IMR-90 (cell line): ENCODE measurements at regions not wholly inside any gene's neighbourhood (a gene's known extent, or its start where the extent isn't known, plus 50 kb on each side); places are given as distances from the start of the nearest gene placed in this dataset.

Experiments used
- ATAC-seq: fragments of 200-7000 bp; cut with Tn5 transposase; 2 replicates; pipeline ENCODE4 v1.9.1; 2020; ENCODE audit warnings: low read depth, mild to moderate bottlenecking, moderate library complexity
- BruUV-seq: library from RNA; stranded (reverse); fragments of 400-500 nt; replicated peaks from 2 replicates; lab custom pipeline; 2021; lab: Mats Ljungman, UMichigan
- CTCF ChIA-PET: fragments of 300-600 bp; formaldehyde crosslinking; extraction: SDS; loops from one replicate; lab custom pipeline; 2021; ENCODE audit warnings: antibody characterized with exemption; lab: Yijun Ruan, JAX
- POLR2A ChIA-PET: fragments of 300-600 bp; sonication (Branson Sonifier 250); formaldehyde crosslinking; loops from one replicate; lab custom pipeline; 2022; ENCODE audit warnings: antibody characterized with exemption; ENCODE audit not compliant: unreplicated experiment; lab: Charles Lee
- DNase-seq: peaks from one replicate; pipeline ENCODE4 v3.0.0; 2013
- H2AFZ ChIP-seq: replicated peaks from 2 replicates; pipeline ENCODE3; 2013; ENCODE audit warnings: low read length, mild to moderate bottlenecking; ENCODE audit not compliant: poor library complexity
- H2AK5ac ChIP-seq: 2 replicates; pipeline ENCODE4 v1.6.1; 2013; ENCODE audit warnings: low read depth, low read length, inconsistent platforms
- H2AK9ac ChIP-seq: replicated peaks from 2 replicates; pipeline ENCODE3; 2013; ENCODE audit warnings: mild to moderate bottlenecking, low read depth, low read length, moderate library complexity; ENCODE audit not compliant: poor library complexity
- H2BK120ac ChIP-seq: 2 replicates; pipeline ENCODE4 v1.6.1; 2013; ENCODE audit warnings: low read depth, low read length, inconsistent platforms
- H2BK15ac ChIP-seq: 3 replicates; pipeline ENCODE4 v1.6.1; 2013; ENCODE audit warnings: low read depth, low read length, inconsistent platforms
- H2BK20ac ChIP-seq: 2 replicates; pipeline ENCODE4 v1.6.1; 2013; ENCODE audit warnings: low read depth, mild to moderate bottlenecking, inconsistent platforms, low read length, moderate library complexity
- H2BK5ac ChIP-seq: 2 replicates; pipeline ENCODE4 v1.6.1; 2013; ENCODE audit warnings: mild to moderate bottlenecking, low read depth, low read length, inconsistent platforms; ENCODE audit not compliant: poor library complexity, severe bottlenecking
- H3K14ac ChIP-seq: replicated peaks from 2 replicates; pipeline ENCODE4 v1.6.1; 2013; ENCODE audit warnings: low read depth, low read length, inconsistent platforms
- H3K18ac ChIP-seq: 2 replicates; pipeline ENCODE4 v1.6.1; 2013; ENCODE audit warnings: low read depth, low read length, control low read depth
- H3K23ac ChIP-seq: 2 replicates; pipeline ENCODE4 v1.6.1; 2013; ENCODE audit warnings: low read depth, low read length, inconsistent platforms
- H3K27ac ChIP-seq: 2 replicates; pipeline ENCODE4 v1.5.1; 2013; ENCODE audit warnings: mild to moderate bottlenecking, control low read depth, low read length; ENCODE audit not compliant: insufficient read depth
- H3K27me3 ChIP-seq: 2 replicates; pipeline ENCODE4 v1.6.1; 2013; ENCODE audit warnings: low read length; ENCODE audit not compliant: control insufficient read depth, insufficient read depth
- H3K36me3 ChIP-seq: 2 replicates; pipeline ENCODE4 v1.6.1; 2013; ENCODE audit warnings: low read length, mixed read lengths; ENCODE audit not compliant: control insufficient read depth, insufficient read depth
- H3K4ac ChIP-seq: 2 replicates; pipeline ENCODE4 v1.6.1; 2013; ENCODE audit warnings: low read depth, low read length, inconsistent platforms
- H3K4me1 ChIP-seq: 2 replicates; pipeline ENCODE4 v1.6.1; 2013; ENCODE audit warnings: low read length, mixed read lengths; ENCODE audit not compliant: control insufficient read depth, insufficient read depth
- H3K4me2 ChIP-seq: 2 replicates; pipeline ENCODE4 v1.6.1; 2013; ENCODE audit warnings: low read depth, mild to moderate bottlenecking, control low read depth, low read length, moderate library complexity
- H3K4me3 ChIP-seq: 2 replicates; pipeline ENCODE4 v1.5.1; 2013; ENCODE audit warnings: low read depth, mild to moderate bottlenecking, control low read depth, low read length, moderate library complexity; ENCODE audit not compliant: insufficient read depth
- H3K56ac ChIP-seq: 2 replicates; pipeline ENCODE4 v1.6.1; 2013; ENCODE audit warnings: low read length, inconsistent platforms; ENCODE audit not compliant: insufficient read depth; ENCODE audit errors: extremely low read depth
- H3K79me1 ChIP-seq, 2 experiments: 2 replicates each; pipeline ENCODE4 v1.6.1; 2013; ENCODE audit warnings: low read length in 2 of 2, inconsistent platforms in 1 of 2, low read depth in 1 of 2
- H3K9ac ChIP-seq: 2 replicates; pipeline ENCODE4 v1.6.1; 2013; ENCODE audit warnings: low read depth, low read length, control low read depth
- H3K9me1 ChIP-seq: 2 replicates; pipeline ENCODE4 v1.6.1; 2013; ENCODE audit warnings: low read length, inconsistent platforms; ENCODE audit not compliant: insufficient read depth
- H3K9me3 ChIP-seq: 2 replicates; pipeline ENCODE4 v1.6.1; 2013; ENCODE audit warnings: low read length; ENCODE audit not compliant: control insufficient read depth, insufficient read depth
- H4K20me1 ChIP-seq: 2 replicates; pipeline ENCODE4 v1.6.1; 2013; ENCODE audit warnings: low read length, inconsistent platforms; ENCODE audit not compliant: insufficient read depth
- H4K5ac ChIP-seq: 2 replicates; pipeline ENCODE4 v1.6.1; 2013; ENCODE audit warnings: mild to moderate bottlenecking, low read depth, low read length, control low read depth
- H4K8ac ChIP-seq, 2 experiments: 2 replicates each; pipeline ENCODE4 v1.6.1; 2013; ENCODE audit warnings: low read depth in 2 of 2, low read length in 2 of 2, control low read depth in 1 of 2, inconsistent platforms in 1 of 2
- H4K91ac ChIP-seq: 2 replicates; pipeline ENCODE4 v1.6.1; 2013; ENCODE audit warnings: low read depth, low read length, inconsistent platforms; ENCODE audit not compliant: insufficient read depth
- BHLHE40 ChIP-seq: fragments of 150-350 bp; IDR thresholded peaks from 2 replicates; pipeline ENCODE4 v1.6.1; 2016; ENCODE audit warnings: mild to moderate bottlenecking, low read depth, low read length
- CEBPB ChIP-seq: IDR thresholded peaks from 2 replicates; pipeline ENCODE4 v1.6.1; 2012; ENCODE audit warnings: low read depth, low read length, improper control_type of control experiment
- CHD1 ChIP-seq: IDR thresholded peaks from 2 replicates; pipeline ENCODE4 v1.6.1; 2012; ENCODE audit warnings: low read depth, low read length, improper control_type of control experiment
- FOS ChIP-seq: fragments of 150-350 bp; IDR thresholded peaks from 2 replicates; pipeline ENCODE4 v1.6.1; 2016; ENCODE audit warnings: low read depth, low read length
- MAFK ChIP-seq: IDR thresholded peaks from 2 replicates; pipeline ENCODE4 v1.6.1; 2012; ENCODE audit warnings: low read depth, low read length, improper control_type of control experiment
- MXI1 ChIP-seq: IDR thresholded peaks from 2 replicates; pipeline ENCODE4 v1.6.1; 2012; ENCODE audit warnings: low read depth, mild to moderate bottlenecking, low read length, moderate library complexity, borderline replicate concordance
- NFE2L2 ChIP-seq: fragments of 150-350 bp; IDR thresholded peaks from 2 replicates; pipeline ENCODE4 v1.6.1; 2016; ENCODE audit warnings: low read depth, mild to moderate bottlenecking, low read length
- SMC3 ChIP-seq: fragments of 150-350 bp; IDR thresholded peaks from 2 replicates; pipeline ENCODE4 v1.6.1; 2016; ENCODE audit warnings: low read depth, mild to moderate bottlenecking, antibody characterized with exemption, low read length, moderate library complexity
- WGBS, 2 experiments: methylation state at CpG; one replicate each; pipeline versions ENCODE4 v1.1.5 to v1.1.7; 2013; ENCODE audit warnings: missing lambda C conversion rate in 2 of 2; ENCODE audit not compliant: insufficient read length in 1 of 2; ENCODE audit errors: extremely low coverage in 2 of 2; 5-methylcytosine and 5-hydroxymethylcytosine counted together
- dilution Hi-C: fragments of 300-500 bp; cut with HindIII; formaldehyde crosslinking; loops from one replicate; pipeline ENCODE4 v1.14.3; 2018; ENCODE audit warnings: low sequenced_read_pairs; ENCODE audit not compliant: unreplicated experiment
- in situ Hi-C: fragments of 300-500 bp; cut with MboI; formaldehyde crosslinking; loops from 3 replicates; pipeline ENCODE4 v1.14.3; 2019; ENCODE audit warnings: low sequenced_read_pairs, inconsistent platforms, mixed read lengths
- intact Hi-C: fragments of 100-400 bp; cut with micrococcal nuclease; formaldehyde crosslinking; loops from 2 replicates; pipeline ENCODE4 v1.10.0; 2022
- TF ChIP-seq, protein P1 (sequence below): fragments of 150-350 bp; IDR thresholded peaks from 2 replicates; pipeline ENCODE4 v1.6.1; 2017; ENCODE audit warnings: mild to moderate bottlenecking, antibody characterized with exemption, low read length, low read depth
- TF ChIP-seq, protein P2 (sequence below): conservative IDR thresholded peaks from 2 replicates; pipeline ENCODE4 v1.5.1; 2012; ENCODE audit warnings: mild to moderate bottlenecking, low read depth, low read length, improper control_type of control experiment
- TF ChIP-seq, protein P3 (sequence below): fragments of 150-350 bp; IDR thresholded peaks from 2 replicates; pipeline ENCODE4 v1.6.1; 2016; ENCODE audit warnings: low read depth, mild to moderate bottlenecking, low read length, moderate library complexity, borderline replicate concordance

DNA sequence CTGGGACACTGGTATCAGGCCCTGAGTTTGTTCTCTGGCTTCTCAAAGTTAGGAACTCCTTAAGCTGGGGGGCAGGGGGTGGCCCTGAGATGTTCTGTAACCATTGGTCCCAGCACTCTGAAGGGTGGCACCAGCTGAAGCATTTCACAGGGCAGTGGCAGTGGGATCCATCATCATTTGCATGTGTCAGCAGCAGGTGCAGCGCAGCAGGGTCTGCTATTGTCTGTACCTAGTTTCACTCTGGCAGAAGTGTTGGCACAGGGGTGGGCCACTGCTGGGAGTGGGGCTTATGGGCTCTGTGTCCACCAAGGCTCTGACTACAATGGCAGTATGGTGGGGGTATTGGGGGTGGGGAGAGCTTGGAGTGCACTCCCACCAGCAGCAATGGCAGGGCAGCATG, 460.4 kb upstream of the ZNF804A start:
- Histone ChIP-seq H3K4me1 (no peaks in the 10 kb centered on the region), H3K56ac (no peak overlapping the region), H2BK5ac (no peak overlapping the region), H3K9ac (no peak overlapping the region), H3K4ac (no peak overlapping the region), H3K79me1 (no peaks in the 10 kb centered on the region), H4K20me1 (no peaks in the 10 kb centered on the region), H3K4me3 (no peak overlapping the region), H4K8ac (no peak overlapping the region), H2BK15ac (no peak overlapping the region), H3K27ac (no peak overlapping the region), H3K36me3 (no peaks in the 10 kb centered on the region), H3K14ac (no peak overlapping the region), H2BK120ac (no peak overlapping the region), H4K5ac (no peak overlapping the region), H2AFZ (no peak overlapping the region), H2AK9ac (no peak overlapping the region), H3K9me3 (peaks cover 16% of the 10 kb centered on the region), H3K9me1 (no peaks in the 10 kb centered on the region), H3K27me3 (no peaks in the 10 kb centered on the region), H3K4me2 (no peak overlapping the region), H2BK20ac (no peak overlapping the region), H3K23ac (no peak overlapping the region), H4K91ac (no peak overlapping the region), H3K18ac (no peak overlapping the region), H2AK5ac (no peak overlapping the region)
- DNase-seq (no peak), ATAC-seq (no peak)
- dilution Hi-C loops (no loop called here), in situ Hi-C loops (no loop called here), intact Hi-C loops (no loop called here)
- 40% methylated on average over 1 of the region's 1 CpG; no CpG with 5 or more reads in 1 of the 2 experiments for WGBS, 2 experiments
- CTCF ChIA-PET = no interaction called here
- TF ChIP-seq BHLHE40 = no peak
- TF ChIP-seq, protein P1, sequence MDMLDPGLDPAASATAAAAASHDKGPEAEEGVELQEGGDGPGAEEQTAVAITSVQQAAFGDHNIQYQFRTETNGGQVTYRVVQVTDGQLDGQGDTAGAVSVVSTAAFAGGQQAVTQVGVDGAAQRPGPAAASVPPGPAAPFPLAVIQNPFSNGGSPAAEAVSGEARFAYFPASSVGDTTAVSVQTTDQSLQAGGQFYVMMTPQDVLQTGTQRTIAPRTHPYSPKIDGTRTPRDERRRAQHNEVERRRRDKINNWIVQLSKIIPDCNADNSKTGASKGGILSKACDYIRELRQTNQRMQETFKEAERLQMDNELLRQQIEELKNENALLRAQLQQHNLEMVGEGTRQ = no peak
- TF ChIP-seq, protein P2, sequence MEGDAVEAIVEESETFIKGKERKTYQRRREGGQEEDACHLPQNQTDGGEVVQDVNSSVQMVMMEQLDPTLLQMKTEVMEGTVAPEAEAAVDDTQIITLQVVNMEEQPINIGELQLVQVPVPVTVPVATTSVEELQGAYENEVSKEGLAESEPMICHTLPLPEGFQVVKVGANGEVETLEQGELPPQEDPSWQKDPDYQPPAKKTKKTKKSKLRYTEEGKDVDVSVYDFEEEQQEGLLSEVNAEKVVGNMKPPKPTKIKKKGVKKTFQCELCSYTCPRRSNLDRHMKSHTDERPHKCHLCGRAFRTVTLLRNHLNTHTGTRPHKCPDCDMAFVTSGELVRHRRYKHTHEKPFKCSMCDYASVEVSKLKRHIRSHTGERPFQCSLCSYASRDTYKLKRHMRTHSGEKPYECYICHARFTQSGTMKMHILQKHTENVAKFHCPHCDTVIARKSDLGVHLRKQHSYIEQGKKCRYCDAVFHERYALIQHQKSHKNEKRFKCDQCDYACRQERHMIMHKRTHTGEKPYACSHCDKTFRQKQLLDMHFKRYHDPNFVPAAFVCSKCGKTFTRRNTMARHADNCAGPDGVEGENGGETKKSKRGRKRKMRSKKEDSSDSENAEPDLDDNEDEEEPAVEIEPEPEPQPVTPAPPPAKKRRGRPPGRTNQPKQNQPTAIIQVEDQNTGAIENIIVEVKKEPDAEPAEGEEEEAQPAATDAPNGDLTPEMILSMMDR = no peak
- no peak for TF ChIP-seq FOS
- TF ChIP-seq CHD1 = no peak
- TF ChIP-seq MAFK = no peak
- no peak for TF ChIP-seq SMC3
- no peak for TF ChIP-seq NFE2L2
- no peak for TF ChIP-seq MXI1
- TF ChIP-seq CEBPB = no peak
- TF ChIP-seq, protein P3, sequence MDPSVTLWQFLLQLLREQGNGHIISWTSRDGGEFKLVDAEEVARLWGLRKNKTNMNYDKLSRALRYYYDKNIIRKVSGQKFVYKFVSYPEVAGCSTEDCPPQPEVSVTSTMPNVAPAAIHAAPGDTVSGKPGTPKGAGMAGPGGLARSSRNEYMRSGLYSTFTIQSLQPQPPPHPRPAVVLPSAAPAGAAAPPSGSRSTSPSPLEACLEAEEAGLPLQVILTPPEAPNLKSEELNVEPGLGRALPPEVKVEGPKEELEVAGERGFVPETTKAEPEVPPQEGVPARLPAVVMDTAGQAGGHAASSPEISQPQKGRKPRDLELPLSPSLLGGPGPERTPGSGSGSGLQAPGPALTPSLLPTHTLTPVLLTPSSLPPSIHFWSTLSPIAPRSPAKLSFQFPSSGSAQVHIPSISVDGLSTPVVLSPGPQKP = no peak
- POLR2A ChIA-PET = no interaction called here
- BruUV-seq = no TSS peak
